GM21737 (cell line): ENCODE measurements at regions not wholly inside any gene's neighbourhood (a gene's known extent, or its start where the extent isn't known, plus 50 kb on each side); places are given as distances from the start of the nearest gene placed in this dataset.

ENCODE experiments used
- ATAC-seq: cut with Tn5 transposase; IDR thresholded peaks from one replicate; pipeline ENCODE4 v1.9.1; 2021; ENCODE audit warnings: mild to moderate bottlenecking, moderate library complexity; ENCODE audit not compliant: unreplicated experiment

GRCh38 chr15:81625896-81626295 is 251.9 kb upstream of the TMC3 start:
- ATAC-seq, result no peak

- no peak for ATAC-seq
Measured at GRCh38 chr15:81619002-81619401, 245.0 kb upstream of the TMC3 start.

GRCh38 chr15:81612631-81613030 is 238.6 kb upstream of the TMC3 start:
- ATAC-seq, result no peak

GRCh38 chr15:81611679-81612078 is 237.7 kb upstream of the TMC3 start:
- no peak for ATAC-seq

- ATAC-seq, result no peak
Measured at GRCh38 chr15:81608309-81608829, 234.4 kb upstream of the TMC3 start.

- no peak for ATAC-seq
Measured at GRCh38 chr15:81604713-81605112, 230.7 kb upstream of the TMC3 start.

GRCh38 chr15:81596159-81596865 is 222.3 kb upstream of the TMC3 start:
- no peak for ATAC-seq

- ATAC-seq, result no peak
Measured at GRCh38 chr15:81595752-81596151, 221.7 kb upstream of the TMC3 start.

GRCh38 chr15:81589671-81590070 is 215.7 kb upstream of the TMC3 start:
- no peak for ATAC-seq

GRCh38 chr15:81575436-81576123 is 201.6 kb upstream of the TMC3 start:
- ATAC-seq, result no peak

- ATAC-seq, result no peak
Measured at GRCh38 chr15:81573098-81573746, 199.2 kb upstream of the TMC3 start.

- no peak for ATAC-seq
Measured at GRCh38 chr15:81572190-81572589, 198.2 kb upstream of the TMC3 start.

GRCh38 chr15:81569286-81570080 is 195.5 kb upstream of the TMC3 start:
- no peak for ATAC-seq

GRCh38 chr15:81567924-81568323 is 193.9 kb upstream of the TMC3 start:
- ATAC-seq, result no peak

GRCh38 chr15:81562986-81563385 is 189.0 kb upstream of the TMC3 start:
- ATAC-seq, result no peak

GRCh38 chr15:81560405-81560804 is 186.4 kb upstream of the TMC3 start:
- no peak for ATAC-seq

GRCh38 chr15:81558056-81558455 is 184.0 kb upstream of the TMC3 start:
- no peak for ATAC-seq

- ATAC-seq, result no peak
Measured at GRCh38 chr15:81555346-81555745, 181.3 kb upstream of the TMC3 start.

- no peak for ATAC-seq
Measured at GRCh38 chr15:81548365-81549130, 174.5 kb upstream of the TMC3 start.

- no peak for ATAC-seq
Measured at GRCh38 chr15:81547521-81548132, 173.6 kb upstream of the TMC3 start.
